ENCODE measurements at regions not wholly inside any gene's neighbourhood (a gene's known extent, or its start where the extent isn't known, plus 50 kb on each side); places are given as distances from the start of the nearest gene placed in this dataset.

- TF ChIP-seq CTCF (IDR thresholded peaks at IDR 0.05; ENCODE audit: poor library complexity) (no peak), EZH2 (IDR thresholded peaks at IDR 0.05; ENCODE audit: borderline replicate concordance) (no peak), EZH2phosphoT487 (IDR thresholded peaks at IDR 0.05; ENCODE audit: low read depth, severe bottlenecking, unreplicated experiment) (no peak)
Measured at GRCh38 chr3:150168698-150169097, 198.0 kb upstream of the PFN2 start.

All from hepatocyte (in vitro differentiated cells).